ENCODE measurements at regions not wholly inside any gene's neighbourhood (a gene's known extent, or its start where the extent isn't known, plus 50 kb on each side); places are given as distances from the start of the nearest gene placed in this dataset.

- DNase-seq = no peak
Observed at GRCh38 chr12:31867292-31867691, 91.9 kb upstream of the RESF1 start.

DNA sequence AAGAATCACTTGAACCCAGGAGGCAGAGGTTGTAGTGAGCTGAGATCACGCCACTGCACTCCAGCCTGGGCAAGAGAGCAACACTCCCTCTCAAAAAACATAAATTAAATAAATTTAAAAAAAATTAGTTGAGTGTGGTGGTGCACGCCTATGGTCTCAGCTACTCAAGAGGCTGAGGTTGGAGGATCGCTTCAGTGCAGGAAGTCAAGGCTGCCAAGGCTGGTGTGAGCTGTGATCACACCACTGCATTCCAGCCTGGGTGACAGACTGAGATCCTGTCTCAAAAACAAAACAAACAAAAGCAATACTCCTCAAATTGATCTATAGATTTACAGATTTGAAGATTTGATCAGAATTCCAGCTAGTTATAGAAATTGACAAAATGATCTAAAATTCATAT, 92.7 kb upstream of the RESF1 start:
- DNase-seq = no peak

DNA sequence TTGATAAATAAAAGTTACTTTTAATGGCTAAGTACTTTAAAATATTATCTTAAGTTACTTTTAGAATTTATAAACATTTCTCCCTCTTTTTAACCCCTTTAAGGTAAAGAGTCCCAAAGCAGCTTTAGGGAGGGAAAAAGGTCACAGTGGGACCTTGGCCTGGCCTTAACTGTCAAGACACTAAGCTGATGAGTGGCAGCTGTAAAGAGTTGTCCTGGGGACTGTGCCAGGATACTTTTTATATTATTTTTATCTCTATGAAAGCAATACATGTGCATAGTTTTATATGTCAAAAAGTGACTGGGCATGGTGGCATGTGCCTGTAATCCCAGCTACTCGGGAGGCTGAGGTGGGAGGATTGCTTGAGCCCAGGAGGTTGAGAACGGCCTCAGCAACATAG, 94.2 kb upstream of the RESF1 start:
- no peak for DNase-seq

DNA sequence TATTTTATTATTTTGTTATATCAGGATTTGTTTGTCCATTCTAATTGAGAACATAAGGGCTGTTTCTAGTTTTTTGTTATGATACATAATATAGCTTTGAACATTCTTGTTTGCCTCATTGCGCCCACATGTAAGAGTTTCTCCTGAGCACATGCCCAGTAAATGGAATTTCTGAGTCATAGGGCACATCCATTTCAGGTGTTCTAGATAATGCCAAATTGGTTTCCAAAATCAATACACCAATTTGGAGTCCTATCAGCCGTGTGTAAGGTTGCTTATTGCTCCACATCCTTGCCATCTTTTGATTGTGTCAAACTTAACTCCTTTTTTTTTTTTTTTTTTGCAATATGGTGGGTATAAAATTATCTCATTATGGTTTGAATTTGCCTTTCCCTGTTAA, 97.9 kb upstream of the RESF1 start:
- no peak for DNase-seq

GRCh38 chr12:31860401-31860800, 98.8 kb upstream of the RESF1 start:
- DNase-seq = no peak

GRCh38 chr12:31859232-31859977, 99.8 kb upstream of the RESF1 start:
- peak; percentile 58 to 67 for DNase-seq

- DNase-seq = no peak
Observed at GRCh38 chr12:31855427-31855826, 103.8 kb upstream of the RESF1 start.

- DNase-seq = peak; percentile 42 to 72
Observed at GRCh38 chr12:31853977-31854376, 105.2 kb upstream of the RESF1 start.

- peak; percentile 87 to 97 for DNase-seq
Observed at GRCh38 chr12:31853520-31853919, 105.7 kb upstream of the RESF1 start.

DNA sequence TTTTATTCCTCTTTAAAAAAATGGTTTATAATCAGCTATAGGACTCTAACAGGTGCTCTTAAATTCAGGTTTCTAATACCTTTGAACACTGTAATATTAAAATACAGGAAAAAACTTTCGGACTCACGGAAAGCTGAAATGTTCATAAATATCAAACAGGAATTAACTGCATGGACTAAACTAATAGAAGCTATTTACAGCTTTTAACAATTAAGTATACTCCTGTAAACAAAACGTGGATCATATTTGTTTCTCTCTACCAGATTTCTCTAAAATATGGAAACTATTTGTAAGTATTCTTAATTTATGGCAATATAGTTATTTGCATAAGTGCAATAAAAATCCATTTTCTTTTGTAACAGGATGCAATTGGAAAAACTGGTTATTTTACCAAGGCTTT, 108.9 kb upstream of the RESF1 start:
- no peak for DNase-seq

DNA sequence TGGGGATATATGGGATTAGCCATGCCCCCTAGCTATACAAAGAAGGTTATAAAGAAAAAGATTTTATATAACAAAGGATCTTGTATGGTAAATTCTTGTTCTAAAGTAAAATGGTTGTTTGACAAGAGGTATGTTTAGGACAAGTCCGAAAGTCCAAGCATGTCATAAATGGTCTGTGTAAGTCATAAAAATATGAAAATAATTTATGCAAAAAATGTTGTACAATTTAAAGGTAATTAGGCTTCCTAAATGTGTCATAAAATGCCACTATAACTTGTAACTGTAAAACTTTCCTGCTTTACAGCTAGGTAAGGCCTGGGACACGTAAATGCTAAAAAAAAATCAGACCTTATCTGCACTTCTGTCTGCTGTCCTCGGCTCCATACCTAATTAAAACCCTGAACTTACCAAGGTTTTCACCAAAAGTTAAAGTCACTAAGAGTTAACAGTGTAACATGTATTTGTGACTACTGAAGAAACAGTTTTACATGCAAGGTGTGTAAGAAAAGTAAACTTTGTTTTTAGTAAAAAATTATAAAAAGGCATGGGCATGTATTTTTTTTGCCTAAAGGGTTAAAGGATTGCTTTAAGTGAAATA, 110.0 kb upstream of the RESF1 start:
- peak in 1 of 2 donors; percentile 26 for DNase-seq

DNA sequence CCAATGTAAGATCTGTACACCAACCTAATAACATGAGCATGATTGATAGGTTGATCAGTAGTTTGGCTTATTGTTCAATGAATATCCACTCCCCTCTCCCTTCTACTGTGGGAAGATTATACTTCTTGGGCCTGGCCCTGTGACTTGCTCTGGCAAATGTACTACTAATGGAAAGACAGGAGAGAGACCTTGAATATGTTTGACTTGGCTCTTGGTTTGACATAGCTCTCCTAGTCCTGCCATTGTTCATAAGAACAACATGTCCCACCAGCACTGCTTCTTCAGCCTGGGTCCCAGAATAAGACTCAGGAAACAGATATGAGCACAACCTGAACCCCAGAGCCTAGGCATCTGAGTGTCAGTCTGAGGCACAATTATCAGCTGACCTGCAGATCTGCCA, 112.8 kb upstream of the RESF1 start:
- no peak for DNase-seq

GRCh38 chr12:31845613-31846322, 113.4 kb upstream of the RESF1 start:
- DNase-seq = no peak

GRCh38 chr12:31843398-31844095, 114.7 kb upstream of the AMN1 start:
- no peak for DNase-seq

DNA sequence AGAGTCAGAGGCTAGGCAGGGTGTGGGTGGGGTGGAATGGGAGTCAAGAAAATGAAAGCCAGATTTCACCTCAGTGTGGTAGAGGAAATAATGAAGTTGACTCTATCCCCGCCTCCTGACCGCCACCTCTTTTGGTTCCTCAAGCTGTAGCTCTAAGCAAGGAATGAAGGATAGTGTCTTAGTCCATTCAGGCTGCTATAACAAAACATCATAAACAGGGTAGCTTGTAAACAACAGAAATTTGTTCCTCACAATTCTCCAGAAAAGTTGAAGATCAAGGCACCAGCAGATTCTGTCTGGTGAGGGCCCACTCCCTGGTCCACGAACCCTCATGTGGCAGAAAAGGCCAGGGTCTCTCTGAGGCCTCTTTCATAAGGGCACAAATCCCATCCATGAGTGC, 109.1 kb upstream of the AMN1 start:
- DNase-seq = no peak

GRCh38 chr12:31835276-31835882, 106.6 kb upstream of the AMN1 start:
- peak; percentile 17 to 30 for DNase-seq

GRCh38 chr12:31834150-31834549, 105.3 kb upstream of the AMN1 start:
- no peak for DNase-seq

DNA sequence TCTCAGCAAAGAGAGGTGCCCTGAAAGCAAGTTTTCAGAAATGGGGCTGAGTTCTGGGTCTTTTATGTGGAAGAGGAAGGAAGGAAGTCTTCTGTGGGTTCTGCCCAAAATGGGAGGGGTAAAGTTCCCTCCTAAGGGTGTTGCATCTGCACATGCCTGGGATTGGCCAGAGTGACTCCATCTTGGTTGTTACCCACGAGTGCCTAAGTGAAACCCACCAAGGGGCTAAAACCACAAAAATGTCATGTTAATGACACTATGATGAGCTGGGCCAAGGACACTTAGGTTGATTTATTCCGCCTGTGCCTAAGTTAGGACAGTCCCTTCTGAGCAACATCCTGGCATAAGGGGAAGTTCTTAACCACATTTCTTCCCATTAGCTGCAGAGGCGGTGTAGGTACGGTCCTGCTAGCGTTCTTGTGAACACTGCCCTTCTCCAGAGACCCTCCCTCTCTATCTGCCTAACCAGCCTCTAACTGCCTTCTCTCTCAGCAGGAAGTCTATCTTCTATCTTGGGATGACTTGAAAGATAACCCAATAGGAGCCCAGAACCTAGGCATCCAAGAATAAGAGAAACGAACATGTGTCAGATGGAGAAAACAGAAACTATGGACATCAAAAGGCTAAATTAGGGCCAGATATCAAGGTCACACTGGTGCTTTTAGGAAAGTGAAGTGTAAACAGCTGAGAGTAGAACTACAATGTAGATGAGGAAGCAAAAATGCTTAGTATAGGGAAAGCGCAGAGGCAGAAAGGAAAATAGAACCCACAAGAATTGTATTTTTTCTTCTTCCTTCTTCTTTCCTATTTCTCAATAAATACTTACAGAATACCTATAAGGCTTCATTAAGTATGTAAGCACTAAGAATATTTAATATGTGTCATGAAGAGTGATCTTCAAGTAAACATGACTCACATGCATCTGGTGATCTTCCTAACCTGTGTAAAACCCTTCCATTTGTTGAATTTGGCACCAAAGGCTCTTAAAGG, 104.2 kb upstream of the AMN1 start:
- DNase-seq = peak; percentile 72 to 76

- no peak for DNase-seq
Observed at GRCh38 chr12:31828071-31828470, 99.2 kb upstream of the AMN1 start.

GRCh38 chr12:31822761-31823160, 93.9 kb upstream of the AMN1 start:
- peak; percentile 59 to 62 for DNase-seq

DNA sequence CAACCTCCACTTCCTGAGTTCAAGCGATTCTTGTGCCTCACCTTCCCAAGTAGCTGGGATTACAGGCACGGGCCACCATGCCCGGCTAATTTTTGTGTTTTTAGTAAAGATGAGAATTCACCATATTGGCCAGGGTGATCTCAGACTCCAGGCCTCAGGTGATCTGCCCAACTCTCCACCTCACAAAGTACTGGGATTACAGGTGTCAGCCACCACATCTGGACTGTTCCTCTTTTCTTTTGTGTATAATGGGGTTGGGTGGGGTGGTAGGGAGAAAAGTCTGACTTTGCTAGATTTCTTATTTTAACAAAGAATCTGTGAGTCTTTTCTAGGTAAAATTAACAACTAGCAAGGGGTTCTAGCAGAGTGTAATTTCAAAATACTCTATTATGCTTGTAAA, 92.7 kb upstream of the AMN1 start:
- DNase-seq = no peak

DNA sequence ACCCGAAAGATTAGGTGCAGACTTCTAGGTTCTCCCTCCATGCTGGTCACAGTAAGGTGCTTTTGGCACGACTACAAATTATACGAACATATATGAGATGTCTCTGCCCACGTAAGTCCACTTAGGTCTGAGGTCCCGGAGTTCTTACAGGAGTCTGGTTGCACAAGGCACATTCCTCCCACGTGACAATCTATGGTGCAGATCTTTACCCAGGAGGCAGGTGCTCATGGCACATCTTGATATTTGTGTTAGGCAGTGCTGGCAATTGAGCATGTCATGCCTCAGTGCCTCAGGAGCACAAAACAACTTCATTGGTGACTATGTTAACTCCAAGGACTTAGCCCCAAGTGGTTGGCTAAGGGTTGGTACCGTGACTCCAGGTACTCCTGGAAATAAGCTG, 92.0 kb upstream of the AMN1 start:
- DNase-seq = no peak
